ENCODE measurements at regions not wholly inside any gene's neighbourhood (a gene's known extent, or its start where the extent isn't known, plus 50 kb on each side); places are given as distances from the start of the nearest gene placed in this dataset.
"Not testable (repeated sequence)": the region's sequence is repeated elsewhere in the genome, so short reads cannot be mapped to it uniquely, and the experiment has no call there.

- DNase-seq = no peak
These were observed 134.7 kb upstream of the RHOBTB1 start for GRCh38 chr10:61078542-61079275.

GRCh38 chr10:61076572-61077114, 132.7 kb upstream of the RHOBTB1 start:
- DNase-seq = no peak

GRCh38 chr10:61073391-61073790, 129.4 kb upstream of the RHOBTB1 start:
- DNase-seq = no peak

GRCh38 chr10:61071580-61071979, 127.6 kb upstream of the RHOBTB1 start:
- no peak for DNase-seq

GRCh38 chr10:61068471-61068870, 124.5 kb upstream of the RHOBTB1 start:
- no peak for DNase-seq

- DNase-seq = no peak
These were observed 123.8 kb upstream of the RHOBTB1 start for GRCh38 chr10:61067671-61068336.

- DNase-seq = no peak
These were observed 122.8 kb upstream of the RHOBTB1 start for GRCh38 chr10:61066661-61067344.

GRCh38 chr10:61065051-61065450, 121.1 kb upstream of the RHOBTB1 start:
- DNase-seq = no peak

GRCh38 chr10:61064356-61064755, 120.4 kb upstream of the RHOBTB1 start:
- no peak for DNase-seq

- no peak for DNase-seq
These were observed 119.9 kb upstream of the RHOBTB1 start for GRCh38 chr10:61063901-61064300.

GRCh38 chr10:61063034-61063433, 119.0 kb upstream of the RHOBTB1 start:
- DNase-seq = no peak

GRCh38 chr10:61061923-61062504, 118.0 kb upstream of the RHOBTB1 start:
- DNase-seq = no peak

GRCh38 chr10:61059636-61060035, 115.7 kb upstream of the RHOBTB1 start:
- DNase-seq = no peak

GRCh38 chr10:61052469-61053205, 108.7 kb upstream of the RHOBTB1 start:
- no peak for DNase-seq

GRCh38 chr10:61051344-61051743, 107.4 kb upstream of the RHOBTB1 start:
- no peak for DNase-seq

- no peak for DNase-seq
These were observed 106.2 kb upstream of the RHOBTB1 start for GRCh38 chr10:61050120-61050745.

- DNase-seq = no peak
These were observed 105.4 kb upstream of the RHOBTB1 start for GRCh38 chr10:61049386-61049785.

- DNase-seq = no peak
These were observed 104.0 kb upstream of the RHOBTB1 start for GRCh38 chr10:61047788-61048560.

- no peak for DNase-seq
These were observed 103.1 kb upstream of the RHOBTB1 start for GRCh38 chr10:61047081-61047480.

- DNase-seq = not testable (repeated sequence)
These were observed 101.5 kb upstream of the RHOBTB1 start for GRCh38 chr10:61045480-61045879.

GRCh38 chr10:61042533-61042932, 98.5 kb upstream of the RHOBTB1 start:
- no peak for DNase-seq
